OCI-LY1 (cell line): ENCODE measurements at regions not wholly inside any gene's neighbourhood (a gene's known extent, or its start where the extent isn't known, plus 50 kb on each side); places are given as distances from the start of the nearest gene placed in this dataset.

Source experiments
- H2AFZ ChIP-seq: fragments of 200-600 bp; sonication (generic), shearing (Covaris generic); 2 replicates; pipeline ENCODE4 v1.6.0; 2014; ENCODE audit warnings: antibody characterized with exemption, mild to moderate bottlenecking, low read length
- H3F3A ChIP-seq: fragments of 200-600 bp; sonication (generic), shearing (Covaris generic); 2 replicates; pipeline ENCODE4 v1.6.0; 2014; ENCODE audit warnings: mild to moderate bottlenecking, antibody characterized with exemption, low read length, moderate library complexity; ENCODE audit not compliant: insufficient read depth
- H3K27ac ChIP-seq: fragments of 200-600 bp; sonication (generic); 2 replicates; pipeline ENCODE4 v1.5.1; 2014; ENCODE audit warnings: low read length, mixed run types, mild to moderate bottlenecking, low read depth; ENCODE audit not compliant: poor library complexity, severe bottlenecking
- H3K27me3 ChIP-seq: fragments of 200-600 bp; sonication (generic); 2 replicates; pipeline ENCODE4 v1.6.0; 2014; ENCODE audit warnings: antibody characterized with exemption, mild to moderate bottlenecking, low read length, moderate library complexity; ENCODE audit not compliant: insufficient read depth
- H3K36me3 ChIP-seq: fragments of 200-600 bp; sonication (generic); 2 replicates; pipeline ENCODE4 v1.6.1; 2014; ENCODE audit warnings: mild to moderate bottlenecking, antibody characterized with exemption, low read length, moderate library complexity, mixed read lengths; ENCODE audit not compliant: insufficient read depth
- H3K4me1 ChIP-seq: fragments of 200-600 bp; sonication (generic); 2 replicates; pipeline ENCODE4 v1.5.1; 2014; ENCODE audit warnings: mild to moderate bottlenecking, low read length, moderate library complexity; ENCODE audit not compliant: insufficient read depth, severe bottlenecking
- H3K4me2 ChIP-seq: fragments of 200-600 bp; sonication (generic), shearing (Covaris generic); 2 replicates; pipeline ENCODE4 v1.6.1; 2014; ENCODE audit warnings: low read length
- H3K4me3 ChIP-seq: fragments of 200-600 bp; sonication (generic); 2 replicates; pipeline ENCODE4 v1.5.1; 2014; ENCODE audit warnings: low read length, low read depth, mild to moderate bottlenecking, mixed read lengths; ENCODE audit not compliant: poor library complexity, severe bottlenecking
- H3K79me2 ChIP-seq: fragments of 200-600 bp; shearing (Covaris generic); 2 replicates; pipeline ENCODE4 v1.6.1; 2016; ENCODE audit warnings: mixed run types, low read length, mixed read lengths; ENCODE audit not compliant: insufficient read depth
- H3K9ac ChIP-seq: fragments of 200-600 bp; sonication (generic), shearing (Covaris generic); 2 replicates; pipeline ENCODE4 v1.6.1; 2014; ENCODE audit warnings: mild to moderate bottlenecking, low read length, mixed read lengths
- H3K9me2 ChIP-seq: fragments of 200-600 bp; sonication (generic), shearing (Covaris generic); 2 replicates; pipeline ENCODE4 v1.6.1; 2014; ENCODE audit warnings: low read depth, mild to moderate bottlenecking, low read length, mixed read lengths
- H3K9me3 ChIP-seq: fragments of 200-600 bp; shearing (Covaris generic); 2 replicates; pipeline ENCODE4 v1.6.1; 2014; ENCODE audit warnings: low read length, mixed read lengths
- H4K20me1 ChIP-seq: fragments of 200-600 bp; sonication (generic), shearing (Covaris generic); 2 replicates; pipeline ENCODE4 v1.6.0; 2016; ENCODE audit warnings: mild to moderate bottlenecking, low read length; ENCODE audit not compliant: insufficient read depth
- CTCF ChIP-seq: fragments of 200-600 bp; sonication (generic), shearing (Covaris generic); IDR thresholded peaks from 2 replicates; pipeline ENCODE4 v1.5.1; 2017; ENCODE audit warnings: mild to moderate bottlenecking, antibody characterized with exemption, low read length, moderate library complexity, mixed read lengths
- EZH2 ChIP-seq: fragments of 200-600 bp; sonication (generic), shearing (Covaris generic); IDR thresholded peaks from 2 replicates; pipeline ENCODE4 v1.8.0; 2017; ENCODE audit warnings: borderline replicate concordance, mixed run types, mild to moderate bottlenecking, antibody characterized with exemption, low read length, moderate library complexity, mixed read lengths

DNA sequence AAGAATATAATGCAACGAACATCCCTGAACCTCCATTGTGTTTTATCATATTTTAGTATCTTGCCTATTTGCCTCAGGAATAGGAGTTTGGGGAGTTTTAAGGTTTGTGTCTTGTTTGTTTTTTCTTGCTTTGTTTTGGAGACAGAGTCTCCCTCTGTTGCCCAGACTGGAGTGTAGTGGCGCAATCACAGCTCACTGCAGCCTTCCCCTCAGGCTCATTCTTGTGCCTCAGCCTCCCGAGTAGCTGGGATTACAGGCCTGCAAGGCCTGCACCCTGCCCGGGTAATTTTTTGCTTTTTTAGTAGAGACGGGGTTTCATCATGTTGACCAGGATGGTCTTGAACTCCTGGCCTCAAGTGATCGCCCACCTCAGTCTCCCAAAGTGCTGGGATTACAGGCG lies 63.3 kb upstream of the CARMIL1 start:
- Histone ChIP-seq H3K27me3 (no peaks in the 10 kb centered on the region), H2AFZ (no peak overlapping the region), H3K4me2 (no peak overlapping the region), H3K9ac (no peak overlapping the region), H3K36me3 (no peaks in the 10 kb centered on the region), H3K9me2 (no peaks in the 10 kb centered on the region), H3K4me1 (no peaks in the 10 kb centered on the region), H4K20me1 (no peaks in the 10 kb centered on the region), H3K9me3 (no peaks in the 10 kb centered on the region), H3K27ac (no peak overlapping the region), H3F3A (no peaks in the 10 kb centered on the region; the same call in 1 of the 2 replicates), H3K4me3 (no peak overlapping the region), H3K79me2 (no peaks in the 10 kb centered on the region)
- TF ChIP-seq CTCF (no peak), EZH2 (no peak)

- Histone ChIP-seq H3F3A (no peaks in the 10 kb centered on the region; the same call in 1 of the 2 replicates), H3K9ac (no peak overlapping the region), H3K4me2 (no peak overlapping the region), H3K27me3 (no peaks in the 10 kb centered on the region), H3K36me3 (no peaks in the 10 kb centered on the region), H3K9me2 (no peaks in the 10 kb centered on the region), H3K9me3 (no peaks in the 10 kb centered on the region), H3K4me1 (no peaks in the 10 kb centered on the region), H3K79me2 (no peaks in the 10 kb centered on the region), H3K27ac (no peak overlapping the region), H2AFZ (no peak overlapping the region), H3K4me3 (no peak overlapping the region), H4K20me1 (no peaks in the 10 kb centered on the region)
- no peak for TF ChIP-seq CTCF
- TF ChIP-seq EZH2: no peak
Measured at GRCh38 chr6:25217302-25217701, 61.9 kb upstream of the CARMIL1 start.

DNA sequence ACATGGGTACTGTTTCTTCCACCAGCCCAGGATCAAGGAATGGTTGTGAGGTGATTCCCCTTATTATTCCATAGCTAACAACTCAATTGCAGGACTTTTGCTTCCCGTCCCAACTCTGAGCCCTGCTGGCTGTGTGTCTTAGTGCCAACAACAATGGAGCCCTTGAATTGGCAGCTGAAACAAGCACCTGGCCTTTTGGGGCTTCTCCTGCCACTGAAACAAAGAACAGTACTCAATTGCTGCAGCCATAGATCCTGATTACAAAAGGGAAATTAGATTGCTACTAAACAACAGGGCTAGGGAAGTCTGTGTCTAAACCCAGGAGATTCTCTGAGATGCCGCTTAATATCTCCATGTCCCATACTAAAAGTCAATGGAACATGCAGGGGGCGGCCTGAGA lies 61.3 kb upstream of the CARMIL1 start:
- no peak overlapping the region for H3K9ac ChIP-seq
- H4K20me1 ChIP-seq: no peaks in the 10 kb centered on the region
- no peak overlapping the region for H3K27ac ChIP-seq
- no peaks in the 10 kb centered on the region; the same call in 1 of the 2 replicates for H3F3A ChIP-seq
- no peak overlapping the region for H2AFZ ChIP-seq
- H3K9me2 ChIP-seq: no peaks in the 10 kb centered on the region
- no peak for TF ChIP-seq EZH2
- TF ChIP-seq CTCF: no peak
- H3K27me3 ChIP-seq: no peaks in the 10 kb centered on the region
- H3K4me3 ChIP-seq: no peak overlapping the region
- H3K9me3 ChIP-seq: no peaks in the 10 kb centered on the region
- H3K4me1 ChIP-seq: no peaks in the 10 kb centered on the region
- no peaks in the 10 kb centered on the region for H3K36me3 ChIP-seq
- no peak overlapping the region for H3K4me2 ChIP-seq
- no peaks in the 10 kb centered on the region for H3K79me2 ChIP-seq
